Loucy (cell line): ENCODE measurements at regions not wholly inside any gene's neighbourhood (a gene's known extent, or its start where the extent isn't known, plus 50 kb on each side); places are given as distances from the start of the nearest gene placed in this dataset.

Experiments
- H2AFZ ChIP-seq: fragments of 200-600 bp; sonication (generic); 2 replicates; pipeline ENCODE4 v1.6.0; 2016; ENCODE audit warnings: antibody characterized with exemption, mild to moderate bottlenecking, low read length, moderate library complexity
- H3F3A ChIP-seq: fragments of 200-600 bp; 2 replicates; pipeline ENCODE4 v1.6.0; 2016; ENCODE audit warnings: antibody characterized with exemption, low read depth, mild to moderate bottlenecking
- H3K27me3 ChIP-seq: fragments of 200-600 bp; sonication (generic); 2 replicates; pipeline ENCODE4 v1.6.1; 2014; ENCODE audit warnings: low read length, mild to moderate bottlenecking; ENCODE audit not compliant: insufficient read depth, poor library complexity, severe bottlenecking
- H3K36me3 ChIP-seq: fragments of 200-600 bp; sonication (generic); 2 replicates; pipeline ENCODE4 v1.6.1; 2016; ENCODE audit warnings: low read length; ENCODE audit not compliant: insufficient read depth
- H3K4me1 ChIP-seq: fragments of 200-600 bp; sonication (generic); 2 replicates; pipeline ENCODE4 v1.5.1; 2014; ENCODE audit warnings: low read length, mild to moderate bottlenecking; ENCODE audit not compliant: insufficient read depth, poor library complexity, severe bottlenecking
- H3K4me2 ChIP-seq: fragments of 200-600 bp; sonication (generic); 2 replicates; pipeline ENCODE4 v1.6.0; 2014; ENCODE audit warnings: antibody characterized with exemption, low read length, low read depth, mild to moderate bottlenecking; ENCODE audit not compliant: poor library complexity, severe bottlenecking
- H3K4me3 ChIP-seq: fragments of 200-600 bp; sonication (generic); 2 replicates; pipeline ENCODE4 v1.5.1; 2014; ENCODE audit warnings: low read length, mild to moderate bottlenecking, mixed read lengths; ENCODE audit not compliant: poor library complexity, severe bottlenecking
- H3K79me2 ChIP-seq: fragments of 200-600 bp; sonication (generic); 2 replicates; pipeline ENCODE4 v1.6.1; 2014; ENCODE audit warnings: low read length; ENCODE audit not compliant: insufficient read depth
- H3K9ac ChIP-seq: fragments of 200-600 bp; sonication (generic); 2 replicates; pipeline ENCODE4 v1.6.0; 2014; ENCODE audit warnings: mild to moderate bottlenecking, low read depth, low read length, moderate library complexity; ENCODE audit not compliant: poor library complexity, severe bottlenecking
- H3K9me2 ChIP-seq: fragments of 200-600 bp; sonication (generic); replicated peaks from 2 replicates; pipeline ENCODE4 v1.6.1; 2016; ENCODE audit warnings: low read depth, low read length, mixed read lengths
- H3K9me3 ChIP-seq: fragments of 200-600 bp; sonication (generic); 2 replicates; pipeline ENCODE4 v1.6.1; 2014; ENCODE audit warnings: mild to moderate bottlenecking, antibody characterized with exemption, low read length, low read depth; ENCODE audit not compliant: insufficient read depth
- H4K20me1 ChIP-seq: fragments of 200-600 bp; sonication (generic); 2 replicates; pipeline ENCODE4 v1.6.0; 2014; ENCODE audit warnings: antibody characterized with exemption, low read length, mild to moderate bottlenecking; ENCODE audit not compliant: insufficient read depth, poor library complexity, severe bottlenecking
- CTCF ChIP-seq: fragments of 200-600 bp; sonication (generic); conservative IDR thresholded peaks from 2 replicates; pipeline ENCODE4 v1.5.1; 2014; ENCODE audit warnings: mild to moderate bottlenecking, antibody characterized with exemption, low read length
- EZH2phosphoT487 ChIP-seq: fragments of 200-600 bp; IDR thresholded peaks from 2 replicates; pipeline ENCODE4 v1.6.1; 2018; ENCODE audit warnings: antibody characterized with exemption, mild to moderate bottlenecking, moderate library complexity, borderline replicate concordance

GRCh38 chr10:128877141-128877540, 589.9 kb upstream of the MGMT start:
- Histone ChIP-seq H3K9ac (no peak overlapping the region), H3K27me3 (no peaks in the 10 kb centered on the region), H3K79me2 (no peaks in the 10 kb centered on the region), H2AFZ (no peak overlapping the region), H4K20me1 (no peaks in the 10 kb centered on the region), H3K36me3 (no peaks in the 10 kb centered on the region), H3K4me1 (no peaks in the 10 kb centered on the region), H3K9me3 (no peaks in the 10 kb centered on the region), H3K9me2 (no peaks in the 10 kb centered on the region), H3F3A (no peaks in the 10 kb centered on the region), H3K4me3 (no peak overlapping the region), H3K4me2 (no peak overlapping the region)
- TF ChIP-seq CTCF (no peak), EZH2phosphoT487 (no peak)

- TF ChIP-seq CTCF (no peak), EZH2phosphoT487 (no peak)
These were observed 589.1 kb upstream of the MGMT start for GRCh38 chr10:128877936-128878335.

GRCh38 chr10:128879030-128879429, 588.0 kb upstream of the MGMT start:
- Histone ChIP-seq H3K27me3 (no peaks in the 10 kb centered on the region), H3F3A (no peaks in the 10 kb centered on the region), H3K9ac (no peak overlapping the region), H3K4me3 (no peak overlapping the region), H2AFZ (no peak overlapping the region), H4K20me1 (no peaks in the 10 kb centered on the region), H3K9me2 (no peaks in the 10 kb centered on the region), H3K4me2 (no peak overlapping the region), H3K79me2 (no peaks in the 10 kb centered on the region), H3K4me1 (no peaks in the 10 kb centered on the region), H3K9me3 (no peaks in the 10 kb centered on the region), H3K36me3 (no peaks in the 10 kb centered on the region)
- TF ChIP-seq CTCF: no peak
- no peak for TF ChIP-seq EZH2phosphoT487

More at GRCh38 chr10:128877936-128878335, 589.1 kb upstream of the MGMT start:
- Histone ChIP-seq H3K9ac (no peak overlapping the region), H3K79me2 (no peaks in the 10 kb centered on the region), H3K9me2 (no peaks in the 10 kb centered on the region), H3K36me3 (no peaks in the 10 kb centered on the region), H3K4me1 (no peaks in the 10 kb centered on the region), H4K20me1 (no peaks in the 10 kb centered on the region), H3K4me2 (no peak overlapping the region), H3F3A (no peaks in the 10 kb centered on the region), H2AFZ (no peak overlapping the region), H3K9me3 (no peaks in the 10 kb centered on the region), H3K4me3 (no peak overlapping the region), H3K27me3 (no peaks in the 10 kb centered on the region)
